Left lung (tissue), 4 donors: ENCODE measurements at regions not wholly inside any gene's neighbourhood (a gene's known extent, or its start where the extent isn't known, plus 50 kb on each side); places are given as distances from the start of the nearest gene placed in this dataset.

Experiments
- ATAC-seq: fragments of 200-7000 bp; cut with Tn5 transposase; one replicate; pipeline ENCODE4 v1.9.1; 2020; ENCODE audit warnings: moderate library complexity
- DNase-seq, 4 donors: peaks; one replicate each; pipeline ENCODE4 v3.0.0-alpha.2; 2013 to 2020
- H3K27ac ChIP-seq, 2 donors: fragments of 200-600 bp; sonication (generic) in 1 of 2; one replicate each; pipeline versions ENCODE4 v1.5.0 to v1.8.0; 2020 to 2021
- H3K27me3 ChIP-seq, 2 donors: fragments of 200-600 bp; sonication (generic) in 1 of 2; one replicate each; pipeline versions ENCODE4 v1.5.0 to v1.8.0; 2020 to 2021
- H3K36me3 ChIP-seq, 2 donors: fragments of 200-600 bp; sonication (generic) in 1 of 2; one replicate each; pipeline versions ENCODE4 v1.5.0 to v1.8.0; 2020 to 2021
- H3K4me1 ChIP-seq, 2 donors: fragments of 200-600 bp; one replicate each; pipeline ENCODE4 v1.8.0; 2021
- H3K4me3 ChIP-seq, 2 donors: fragments of 200-600 bp; sonication (generic) in 1 of 2; one replicate each; pipeline versions ENCODE4 v1.5.0 to v1.8.0; 2020 to 2021; ENCODE audit warnings: mild to moderate bottlenecking in 1 of 2
- H3K9me3 ChIP-seq, 2 donors: fragments of 200-600 bp; sonication (generic) in 1 of 2; one replicate each; pipeline versions ENCODE4 v1.5.0 to v1.8.0; 2020 to 2021
- CTCF ChIP-seq, 2 donors: fragments of 200-600 bp; sonication (generic) in 1 of 2; IDR thresholded peaks; one replicate each; pipeline versions ENCODE4 v1.5.0 to v1.8.0; 2021; ENCODE audit warnings: antibody characterized with exemption in 2 of 2
- intact Hi-C, 2 donors: fragments of 100-400 bp; cut with DNase I; formaldehyde crosslinking; loops; one replicate each; pipeline versions ENCODE4 v1.11.2 to v1.14.2; 2022
- donor health status: DM: no; HTN: yes; CAD: no.
- donor health status: DM: no; HTN: no; CAD: no.

- Histone ChIP-seq H3K9me3 (no peaks in the 10 kb centered on the region), H3K27me3 (peaks cover 5 to 25% of the 10 kb centered on the region in 2 donors), H3K4me3 (no peak overlapping the region), H3K27ac (no peak overlapping the region), H3K36me3 (no peaks in the 10 kb centered on the region), H3K4me1 (peaks cover 0 to 5% of the 10 kb centered on the region in 2 donors)
- ATAC-seq (no peak), DNase-seq (no peak)
- intact Hi-C loops: no loop called here
- TF ChIP-seq CTCF (IDR thresholded peaks at IDR 0.05): no peak
These were observed 59.9 kb upstream of the WDR17 start for GRCh38 chr4:176005766-176006165.

GRCh38 chr4:176009254-176009653 is 56.4 kb upstream of the WDR17 start:
- intact Hi-C loops: no loop called here
- no peak for TF ChIP-seq CTCF (IDR thresholded peaks at IDR 0.05)
- H3K9me3 ChIP-seq: no peaks in the 10 kb centered on the region
- no peaks in the 10 kb centered on the region for H3K27me3 ChIP-seq
- H3K4me3 ChIP-seq: no peak overlapping the region
- ATAC-seq (no peak), DNase-seq (no peak)
- no peak overlapping the region for H3K27ac ChIP-seq
- no peaks in the 10 kb centered on the region for H3K4me1 ChIP-seq
- no peaks in the 10 kb centered on the region for H3K36me3 ChIP-seq

DNA sequence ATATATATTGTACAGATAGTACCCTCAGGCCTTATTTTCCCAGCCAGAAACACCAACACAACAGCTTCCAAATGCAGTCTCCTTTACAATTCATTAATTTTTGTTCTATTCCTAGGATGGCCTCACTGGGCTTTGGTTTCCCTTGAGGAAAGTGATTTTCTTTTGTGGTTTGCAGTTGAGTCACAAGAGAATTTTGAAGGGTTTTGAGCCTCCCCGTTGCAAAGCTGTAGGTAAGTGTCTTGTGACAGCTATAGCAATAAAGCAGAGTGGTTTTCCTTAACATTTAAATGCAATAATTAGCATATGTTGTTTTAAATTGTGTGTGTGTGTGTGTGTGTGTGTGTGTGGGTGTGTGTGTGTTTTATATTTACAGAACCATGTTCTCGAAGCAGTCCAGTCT is 54.1 kb upstream of the WDR17 start:
- no peaks in the 10 kb centered on the region for H3K4me1 ChIP-seq
- no peak for TF ChIP-seq CTCF (IDR thresholded peaks at IDR 0.05)
- no peak for DNase-seq
- no peak overlapping the region for H3K4me3 ChIP-seq
- H3K36me3 ChIP-seq: no peaks in the 10 kb centered on the region
- intact Hi-C loops: no loop called here
- H3K27me3 ChIP-seq: no peaks in the 10 kb centered on the region
- no peak overlapping the region for H3K27ac ChIP-seq
- no peaks in the 10 kb centered on the region for H3K9me3 ChIP-seq
- ATAC-seq: no peak

- Histone ChIP-seq H3K36me3 (no peaks in the 10 kb centered on the region), H3K9me3 (no peaks in the 10 kb centered on the region), H3K27ac (no peak overlapping the region), H3K27me3 (no peaks in the 10 kb centered on the region), H3K4me1 (no peaks in the 10 kb centered on the region), H3K4me3 (no peak overlapping the region)
- ATAC-seq (no peak), DNase-seq (no peak)
- no peak for TF ChIP-seq CTCF (IDR thresholded peaks at IDR 0.05)
- intact Hi-C loops: no loop called here
These were observed 52.0 kb upstream of the WDR17 start for GRCh38 chr4:176013476-176014247.

- no peaks in the 10 kb centered on the region for H3K9me3 ChIP-seq
- no peaks in the 10 kb centered on the region for H3K36me3 ChIP-seq
- DNase-seq (no peak), ATAC-seq (no peak)
- H3K4me1 ChIP-seq: no peaks in the 10 kb centered on the region
- intact Hi-C loops: no loop called here
- no peak overlapping the region for H3K27ac ChIP-seq
- H3K27me3 ChIP-seq: no peaks in the 10 kb centered on the region
- no peak for TF ChIP-seq CTCF (IDR thresholded peaks at IDR 0.05)
- no peak overlapping the region for H3K4me3 ChIP-seq
These were observed 51.0 kb upstream of the WDR17 start for GRCh38 chr4:176014583-176015108.
